ENCODE measurements at regions not wholly inside any gene's neighbourhood (a gene's known extent, or its start where the extent isn't known, plus 50 kb on each side); places are given as distances from the start of the nearest gene placed in this dataset.

DNA sequence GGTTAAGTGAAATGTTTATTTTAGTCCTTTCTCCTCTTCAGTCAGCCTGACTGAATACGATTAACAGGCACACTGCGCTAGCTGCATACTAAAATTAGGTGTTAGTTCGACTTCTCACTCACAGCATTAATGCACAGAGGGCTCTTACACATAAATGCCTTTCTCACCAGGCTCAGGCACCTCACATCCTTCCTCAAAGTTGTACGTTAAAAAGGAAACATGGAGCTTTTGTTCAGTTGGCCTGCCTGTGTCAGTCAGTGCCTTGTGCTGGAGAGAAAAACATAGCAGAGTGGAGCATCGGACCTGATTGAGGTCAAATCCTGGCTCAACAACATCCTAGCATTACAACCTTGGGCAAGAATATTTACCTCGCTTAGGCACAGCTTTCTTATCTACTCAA lies 236.0 kb upstream of the ZNF462 start:
- TF ChIP-seq FOXA1 (IDR thresholded peaks at IDR 0.05): no peak
- no peak for TF ChIP-seq HDGF (IDR thresholded peaks at IDR 0.05; ENCODE audit: borderline replicate concordance)
- TF ChIP-seq, protein P1, sequence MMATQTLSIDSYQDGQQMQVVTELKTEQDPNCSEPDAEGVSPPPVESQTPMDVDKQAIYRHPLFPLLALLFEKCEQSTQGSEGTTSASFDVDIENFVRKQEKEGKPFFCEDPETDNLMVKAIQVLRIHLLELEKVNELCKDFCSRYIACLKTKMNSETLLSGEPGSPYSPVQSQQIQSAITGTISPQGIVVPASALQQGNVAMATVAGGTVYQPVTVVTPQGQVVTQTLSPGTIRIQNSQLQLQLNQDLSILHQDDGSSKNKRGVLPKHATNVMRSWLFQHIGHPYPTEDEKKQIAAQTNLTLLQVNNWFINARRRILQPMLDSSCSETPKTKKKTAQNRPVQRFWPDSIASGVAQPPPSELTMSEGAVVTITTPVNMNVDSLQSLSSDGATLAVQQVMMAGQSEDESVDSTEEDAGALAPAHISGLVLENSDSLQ (IDR thresholded peaks at IDR 0.05): no peak
- no peak for TF ChIP-seq ELF4 (IDR thresholded peaks at IDR 0.05)
- no peak for TF ChIP-seq CTBP1 (IDR thresholded peaks at IDR 0.05; ENCODE audit: borderline replicate concordance)
- no peak for TF ChIP-seq LEF1 (IDR thresholded peaks at IDR 0.05; ENCODE audit: borderline replicate concordance)
- no peak for TF ChIP-seq SUZ12 (IDR thresholded peaks at IDR 0.05)
- TF ChIP-seq SP1 (IDR thresholded peaks at IDR 0.05): no peak
- no peak for TF ChIP-seq FOXK2 (IDR thresholded peaks at IDR 0.05)
- TF ChIP-seq ARNT (IDR thresholded peaks at IDR 0.05): no peak
- DNase-seq (ENCODE audit: extremely low spot score): no peak
- POLR2A ChIA-PET: no interaction called here
- CTCF ChIA-PET: no interaction called here

DNA sequence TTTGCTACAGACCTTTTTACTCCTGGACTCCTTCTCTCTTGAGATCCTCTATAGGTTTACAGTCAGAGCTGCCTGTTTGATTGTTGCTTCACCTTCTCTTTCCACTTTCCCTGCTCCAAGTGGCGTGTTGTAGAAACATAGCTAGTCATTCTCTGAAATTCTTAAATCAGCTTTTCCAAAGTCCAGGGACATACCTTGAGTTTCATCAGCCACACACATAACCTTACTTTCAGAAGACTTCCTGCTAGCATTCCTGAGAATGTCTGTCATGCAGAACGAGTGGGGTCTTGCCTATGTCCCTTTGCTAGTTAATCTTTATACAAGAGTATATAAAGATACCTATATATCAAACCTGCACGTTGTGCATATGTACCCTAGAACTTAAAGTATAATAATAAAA lies 230.3 kb upstream of the ZNF462 start:
- DNase-seq (ENCODE audit: extremely low spot score): no peak
- POLR2A ChIA-PET: no interaction called here
- no peak for TF ChIP-seq BHLHE40 (IDR thresholded peaks at IDR 0.05; ENCODE audit: borderline replicate concordance)
- TF ChIP-seq TARDBP (IDR thresholded peaks at IDR 0.05): no peak
- TF ChIP-seq ELF4 (IDR thresholded peaks at IDR 0.05): no peak
- TF ChIP-seq HDGF (IDR thresholded peaks at IDR 0.05; ENCODE audit: borderline replicate concordance): no peak
- no peak for TF ChIP-seq ZNF384 (IDR thresholded peaks at IDR 0.05)
- no peak for TF ChIP-seq CTBP1 (IDR thresholded peaks at IDR 0.05; ENCODE audit: borderline replicate concordance)
- no peak for TF ChIP-seq ARNT (IDR thresholded peaks at IDR 0.05)
- no peak for TF ChIP-seq LEF1 (IDR thresholded peaks at IDR 0.05; ENCODE audit: borderline replicate concordance)
- CTCF ChIA-PET: no interaction called here

DNA sequence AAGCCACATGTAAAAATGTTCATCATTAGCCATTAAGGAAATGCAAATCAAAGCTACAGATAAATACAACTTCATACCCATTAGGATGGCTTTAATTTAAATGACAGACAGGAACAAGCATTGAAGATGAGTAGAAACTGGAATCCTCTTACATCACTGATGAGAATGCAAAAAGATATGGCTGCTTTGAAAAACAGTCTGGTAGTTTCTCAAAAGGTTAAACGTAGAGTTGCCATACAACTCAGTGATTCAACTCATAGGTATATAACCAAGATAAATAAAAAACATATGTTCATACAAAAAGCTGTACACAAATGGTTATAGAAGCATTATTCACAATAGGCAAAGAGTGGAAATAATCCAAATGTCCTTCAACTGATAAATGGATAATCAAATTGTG lies 228.8 kb upstream of the ZNF462 start:
- ChIA-PET POLR2A (no interaction called here), CTCF (no interaction called here)
- TF ChIP-seq LEF1 (IDR thresholded peaks at IDR 0.05; ENCODE audit: borderline replicate concordance) (no peak), L3MBTL2 (conservative IDR thresholded peaks at IDR 0.05) (no peak), FOXA1 (IDR thresholded peaks at IDR 0.05) (no peak), HDGF (IDR thresholded peaks at IDR 0.05; ENCODE audit: borderline replicate concordance) (no peak), BHLHE40 (IDR thresholded peaks at IDR 0.05; ENCODE audit: borderline replicate concordance) (no peak), FOXM1 (IDR thresholded peaks at IDR 0.05; ENCODE audit: borderline replicate concordance) (no peak), ARNT (IDR thresholded peaks at IDR 0.05) (no peak), ZNF384 (IDR thresholded peaks at IDR 0.05) (no peak)
- no peak for DNase-seq (ENCODE audit: extremely low spot score)

DNA sequence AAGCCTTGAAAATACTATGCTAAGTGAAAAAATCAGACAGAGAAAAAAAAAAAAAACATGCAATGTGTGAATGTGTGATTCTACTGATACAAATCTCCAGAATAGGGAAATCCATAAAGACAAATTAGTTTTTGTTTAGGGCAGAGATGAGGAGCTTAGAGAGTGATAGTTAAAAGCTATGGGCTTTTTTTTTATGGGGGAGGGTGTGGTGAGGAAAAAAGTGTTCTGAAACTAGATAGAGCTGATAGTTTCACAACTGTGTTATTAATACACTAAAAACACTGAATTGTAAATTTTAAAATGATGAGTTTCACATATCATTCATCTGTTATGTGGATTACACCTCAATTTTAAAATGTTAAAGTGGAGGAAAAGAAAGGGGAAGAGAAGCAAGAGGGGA lies 228.3 kb upstream of the ZNF462 start:
- no peak for TF ChIP-seq FOXA1 (IDR thresholded peaks at IDR 0.05)
- TF ChIP-seq ELF4 (IDR thresholded peaks at IDR 0.05): no peak
- no peak for TF ChIP-seq HDGF (IDR thresholded peaks at IDR 0.05; ENCODE audit: borderline replicate concordance)
- TF ChIP-seq, protein P1 (IDR thresholded peaks at IDR 0.05): no peak
- no peak for TF ChIP-seq NFRKB (IDR thresholded peaks at IDR 0.05)
- no peak for TF ChIP-seq SP1 (IDR thresholded peaks at IDR 0.05)
- no peak for TF ChIP-seq CTBP1 (IDR thresholded peaks at IDR 0.05; ENCODE audit: borderline replicate concordance)
- no peak for TF ChIP-seq L3MBTL2 (conservative IDR thresholded peaks at IDR 0.05)
- ChIA-PET POLR2A (no interaction called here), CTCF (no interaction called here)
- no peak for DNase-seq (ENCODE audit: extremely low spot score)

DNA sequence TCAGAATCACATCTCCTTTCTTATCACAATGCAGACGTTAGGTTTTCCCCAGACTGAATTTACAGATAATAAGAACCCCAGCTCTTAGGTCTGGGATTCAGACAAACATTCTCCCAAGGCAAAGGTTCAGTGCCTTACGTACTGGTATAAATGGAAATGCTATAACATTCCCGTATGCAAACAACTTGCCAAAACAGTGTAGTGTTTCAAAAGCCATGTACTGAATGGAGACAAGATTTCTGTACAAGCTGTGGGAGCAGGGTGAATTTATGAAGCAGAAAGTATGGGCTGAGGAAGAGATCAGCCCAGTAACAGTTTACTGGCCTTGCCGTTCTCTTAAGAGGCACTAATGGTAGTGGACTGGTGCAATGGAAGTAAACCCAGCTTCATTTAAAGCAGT lies 225.5 kb upstream of the ZNF462 start:
- POLR2A ChIA-PET: no interaction called here
- DNase-seq (ENCODE audit: extremely low spot score): no peak

DNA sequence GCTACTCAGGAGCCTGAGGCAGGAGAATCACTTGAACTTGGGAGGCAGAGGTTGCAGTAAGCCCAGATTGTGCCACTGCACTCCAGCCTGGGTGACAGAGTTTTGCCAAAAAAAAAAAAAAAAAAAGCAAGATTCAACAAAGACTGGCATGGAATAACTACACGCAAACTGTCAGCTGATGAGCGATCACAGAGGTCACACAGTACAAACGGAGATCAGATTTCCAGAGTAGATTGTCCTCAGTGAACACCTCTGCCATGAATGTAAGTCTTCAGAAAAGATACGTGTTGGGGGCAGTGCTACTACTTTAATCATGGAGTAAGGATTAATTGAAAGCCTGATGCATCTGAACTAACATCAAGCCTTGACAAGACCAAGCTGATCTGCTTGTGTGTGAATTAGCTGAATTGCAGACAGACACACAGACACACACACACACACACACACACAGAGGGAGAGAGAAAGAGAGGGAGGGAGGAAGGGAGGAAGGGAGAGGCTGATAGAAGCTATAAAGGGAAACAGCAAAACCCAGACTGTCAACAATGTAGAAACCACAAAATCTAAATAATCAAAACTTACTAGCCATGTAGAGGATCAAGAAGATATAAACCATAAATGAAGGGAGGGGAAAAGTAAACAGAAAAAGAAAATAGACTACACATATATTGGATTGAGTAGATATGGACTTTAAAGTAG lies 222.9 kb upstream of the ZNF462 start:
- POLR2A ChIA-PET: no interaction called here
- DNase-seq (ENCODE audit: extremely low spot score): no peak
- TF ChIP-seq ARNT (IDR thresholded peaks at IDR 0.05) (no peak), NFRKB (IDR thresholded peaks at IDR 0.05) (no peak), CTBP1 (IDR thresholded peaks at IDR 0.05; ENCODE audit: borderline replicate concordance) (no peak), FOXA1 (IDR thresholded peaks at IDR 0.05) (no peak), SUZ12 (IDR thresholded peaks at IDR 0.05) (no peak), HDGF (IDR thresholded peaks at IDR 0.05; ENCODE audit: borderline replicate concordance) (no peak), TARDBP (IDR thresholded peaks at IDR 0.05) (no peak), BHLHE40 (IDR thresholded peaks at IDR 0.05; ENCODE audit: borderline replicate concordance) (no peak), FOXM1 (IDR thresholded peaks at IDR 0.05; ENCODE audit: borderline replicate concordance) (no peak), SP1 (IDR thresholded peaks at IDR 0.05) (no peak)
- TF ChIP-seq, protein P1 (IDR thresholded peaks at IDR 0.05): no peak
- CTCF ChIA-PET: no interaction called here

More for the DNA sequence above, 225.5 kb upstream of the ZNF462 start:
- TF ChIP-seq FOXK2 (IDR thresholded peaks at IDR 0.05): no peak
- TF ChIP-seq BHLHE40 (IDR thresholded peaks at IDR 0.05; ENCODE audit: borderline replicate concordance): no peak
- no peak for TF ChIP-seq SUZ12 (IDR thresholded peaks at IDR 0.05)
- CTCF ChIA-PET: no interaction called here
